Hepatocyte (in vitro differentiated cells): ENCODE measurements at regions not wholly inside any gene's neighbourhood (a gene's known extent, or its start where the extent isn't known, plus 50 kb on each side); places are given as distances from the start of the nearest gene placed in this dataset.

ENCODE experiments used
- CTCF ChIP-seq: fragments of 200-600 bp; sonication (generic); IDR thresholded peaks from 2 replicates; pipeline ENCODE4 v1.5.1; 2016; ENCODE audit warnings: antibody characterized with exemption, mild to moderate bottlenecking; ENCODE audit not compliant: poor library complexity
- EZH2 ChIP-seq: fragments of 200-600 bp; sonication (generic); IDR thresholded peaks from 2 replicates; pipeline ENCODE4 v1.6.1; 2016; ENCODE audit warnings: antibody characterized with exemption, mild to moderate bottlenecking, borderline replicate concordance
- EZH2phosphoT487 ChIP-seq: fragments of 200-600 bp; sonication (generic); IDR thresholded peaks from one replicate; pipeline ENCODE4 v1.6.1; 2018; ENCODE audit warnings: antibody characterized with exemption, mild to moderate bottlenecking, low read depth, moderate library complexity; ENCODE audit not compliant: unreplicated experiment, severe bottlenecking

GRCh38 chr5:2206293-2207108, 323.8 kb upstream of the IRX4 start:
- TF ChIP-seq CTCF (no peak), EZH2 (no peak), EZH2phosphoT487 (no peak)
